ENCODE measurements at regions not wholly inside any gene's neighbourhood (a gene's known extent, or its start where the extent isn't known, plus 50 kb on each side); places are given as distances from the start of the nearest gene placed in this dataset.
"Not testable (repeated sequence)": the region's sequence is repeated elsewhere in the genome, so short reads cannot be mapped to it uniquely, and the experiment has no call there.

DNA sequence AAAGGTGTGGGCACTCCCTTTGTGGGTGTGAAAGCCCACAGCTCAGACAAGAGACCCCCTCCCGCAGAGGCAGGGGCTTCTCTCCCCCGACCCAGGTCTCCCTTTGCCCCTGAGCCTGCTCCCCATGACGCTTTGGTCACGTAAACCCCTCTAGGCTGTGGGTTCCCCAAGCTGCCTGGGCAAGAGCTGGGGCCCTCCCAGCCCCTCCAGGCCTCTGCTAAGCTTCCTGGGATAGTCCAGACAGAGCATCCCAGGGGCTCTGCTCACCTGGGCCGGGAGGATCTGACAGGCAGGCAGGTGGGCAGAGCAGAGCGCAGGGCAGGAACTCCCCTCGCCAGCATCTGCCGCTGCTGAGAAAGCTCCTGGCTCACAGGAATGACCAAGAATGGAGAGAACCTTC is 177.3 kb downstream of the BANP start:
- peak; percentile 13 for DNase-seq

GRCh38 chr16:88129133-88129532 is 177.9 kb downstream of the BANP start:
- intact Hi-C loops (cut with DNase I); ATAC-seq (ENCODE audit: poor library complexity); DNase-seq: not testable (repeated sequence)

More for the DNA sequence above, 177.3 kb downstream of the BANP start:
- ATAC-seq (ENCODE audit: poor library complexity), result no peak
- intact Hi-C loops (cut with DNase I), result no loop called here

- DNase-seq (peak; percentile 23), ATAC-seq (ENCODE audit: poor library complexity) (no peak)
- intact Hi-C loops (cut with DNase I), result no loop called here
Observed at GRCh38 chr16:88130016-88130415, 178.8 kb downstream of the BANP start.

- peak; percentile 33 for DNase-seq
- intact Hi-C loops (cut with DNase I), result no loop called here
Observed at GRCh38 chr16:88130681-88131080, 179.4 kb downstream of the BANP start.

GRCh38 chr16:88131256-88131655 is 180.0 kb downstream of the BANP start:
- ATAC-seq (ENCODE audit: poor library complexity), result no peak
- intact Hi-C loops (cut with DNase I), result no loop called here
- peak; percentile 20 for DNase-seq

More at GRCh38 chr16:88130681-88131080, 179.4 kb downstream of the BANP start:
- ATAC-seq (ENCODE audit: poor library complexity), result no peak

DNA sequence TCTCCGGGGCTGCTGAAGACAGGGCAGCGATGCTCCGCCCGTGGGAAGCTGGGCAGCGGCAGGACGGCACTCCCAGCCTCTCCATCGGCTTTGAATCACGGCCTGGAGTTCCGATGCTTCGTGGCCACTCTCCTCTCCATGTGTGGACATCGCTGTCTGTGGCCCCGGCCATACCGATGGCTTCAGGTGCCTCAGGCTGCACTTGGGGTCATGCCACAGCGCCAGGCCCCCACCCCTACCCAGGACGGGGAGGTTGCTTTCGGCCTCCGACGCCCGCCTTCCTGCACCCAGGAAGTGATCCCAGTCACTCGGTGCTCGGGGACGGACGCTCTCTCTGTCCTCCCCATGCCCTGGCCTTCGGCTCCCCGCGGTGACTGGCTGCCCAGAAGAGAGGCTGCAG is 180.7 kb downstream of the BANP start:
- DNase-seq, result peak; percentile 33
- intact Hi-C loops (cut with DNase I), result no loop called here
- ATAC-seq (ENCODE audit: poor library complexity), result no peak

DNA sequence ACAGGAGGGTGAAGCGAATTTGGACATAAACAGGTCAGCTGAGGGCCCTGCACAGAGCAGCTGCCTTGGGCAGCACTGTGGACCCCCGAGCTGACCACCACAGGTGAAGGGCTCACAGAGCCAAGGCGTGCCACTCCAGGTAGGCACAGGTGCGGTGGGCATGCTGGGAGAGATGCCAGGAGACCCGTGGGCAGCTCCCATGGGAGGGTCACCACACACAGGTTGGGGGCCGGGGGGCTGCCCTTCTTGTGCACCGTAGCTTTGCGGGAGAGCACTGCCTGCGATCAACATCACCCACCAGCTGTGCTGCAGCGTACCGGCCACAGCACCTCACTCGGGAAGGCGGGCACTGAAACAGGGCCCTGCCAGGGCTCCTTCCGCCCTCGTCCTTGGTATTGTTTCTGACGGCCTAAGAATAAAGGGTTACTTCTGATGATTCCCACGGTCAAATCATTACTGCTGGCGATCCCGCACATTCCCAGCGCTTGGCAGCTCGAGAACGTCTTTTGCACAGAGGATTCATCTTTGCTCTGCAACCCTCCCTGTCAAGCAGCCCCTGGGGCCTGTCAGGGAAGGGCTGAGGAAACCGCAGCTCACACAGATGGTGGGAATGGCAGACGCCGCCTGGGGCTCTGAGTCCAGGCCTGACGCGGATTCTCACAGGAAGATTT is 181.7 kb downstream of the BANP start:
- ATAC-seq (ENCODE audit: poor library complexity), result no peak

DNA sequence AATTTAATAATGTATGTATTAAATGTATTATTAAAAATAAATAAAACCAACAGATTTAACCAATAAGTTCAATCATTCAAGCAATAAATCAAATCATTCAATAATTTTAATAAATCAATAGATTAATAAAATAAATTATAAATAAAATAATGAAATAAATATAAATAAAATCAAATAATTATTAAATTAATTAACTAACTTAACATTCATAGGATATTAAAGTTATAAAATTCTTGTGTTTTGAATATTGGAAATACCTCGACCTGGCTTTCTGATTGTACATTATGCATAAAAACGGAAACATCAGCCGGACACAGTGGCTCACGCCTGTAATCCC is 182.2 kb downstream of the BANP start:
- no peak for DNase-seq
- no peak for ATAC-seq (ENCODE audit: poor library complexity)
- intact Hi-C loops (cut with DNase I), result no loop called here

More for the DNA sequence above, 181.7 kb downstream of the BANP start:
- DNase-seq, result peak; percentile 25
- intact Hi-C loops (cut with DNase I), result no loop called here

GRCh38 chr16:88134172-88134898 is 183.1 kb downstream of the BANP start:
- intact Hi-C loops (cut with DNase I); ATAC-seq (ENCODE audit: poor library complexity): not testable (repeated sequence)
- DNase-seq, result peak; percentile 24

DNA sequence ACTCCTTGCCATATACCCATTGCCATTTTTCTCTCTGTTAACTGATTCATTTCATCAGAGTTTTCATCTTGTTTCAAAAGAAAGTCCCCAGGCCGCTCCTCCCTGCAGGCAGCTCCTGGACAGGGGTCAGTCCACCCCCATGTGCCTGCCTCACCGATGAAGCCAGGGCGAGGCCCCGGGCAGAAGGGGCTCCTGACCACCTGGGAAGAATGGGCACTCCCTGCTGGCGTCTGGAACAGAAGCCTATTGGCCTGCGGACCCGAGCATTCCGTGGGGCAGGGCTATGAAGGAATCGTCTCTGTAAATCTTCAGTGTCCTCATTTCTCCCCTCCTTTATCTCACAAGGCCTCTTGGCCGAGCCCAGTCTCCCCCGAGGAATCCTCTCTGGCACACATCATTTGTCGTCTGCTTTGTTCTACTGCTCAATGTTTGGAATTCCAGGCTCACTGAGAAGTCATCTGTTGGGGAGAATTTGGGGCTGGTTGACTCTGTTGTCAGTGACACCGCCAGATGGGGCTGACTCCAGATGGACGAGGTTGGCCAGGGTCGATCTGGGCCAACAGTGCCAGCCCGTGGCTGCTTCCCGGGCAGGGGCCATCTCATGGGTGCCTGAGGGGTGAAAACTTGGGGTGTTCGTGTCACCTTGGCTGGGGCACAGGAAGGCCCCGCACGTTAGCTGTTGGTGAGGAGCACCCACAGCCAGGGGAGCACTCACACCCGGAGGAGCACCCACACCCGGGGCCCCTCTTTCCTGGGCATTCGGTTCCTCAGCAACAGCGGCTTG is 183.9 kb downstream of the BANP start:
- intact Hi-C loops (cut with DNase I), result not testable (repeated sequence)
- peak; percentile 33 for DNase-seq
- peak; percentile 74 for ATAC-seq (ENCODE audit: poor library complexity)

- DNase-seq, result peak; percentile 33
- ATAC-seq (ENCODE audit: poor library complexity), result peak; percentile 51
- intact Hi-C loops (cut with DNase I), result not testable (repeated sequence)
Observed at GRCh38 chr16:88136211-88136713, 185.0 kb downstream of the BANP start.

DNA sequence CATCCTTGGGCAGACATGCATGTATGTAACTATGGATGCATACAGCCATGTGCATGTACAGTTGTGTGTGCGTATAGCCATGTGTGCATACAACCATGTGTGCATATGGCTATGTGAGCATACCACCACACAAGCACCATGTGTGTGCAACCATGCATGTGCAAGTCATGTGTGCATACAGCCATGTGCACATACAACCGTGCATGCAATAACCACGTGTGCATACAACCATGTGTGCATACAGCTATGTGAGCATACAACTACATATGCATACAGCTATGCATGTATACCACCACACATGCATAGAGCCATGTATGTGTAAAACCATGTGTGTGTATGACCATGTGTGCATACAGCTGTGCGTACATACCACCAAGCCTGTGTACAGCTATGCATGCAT is 185.7 kb downstream of the BANP start:
- DNase-seq; ATAC-seq (ENCODE audit: poor library complexity); intact Hi-C loops (cut with DNase I): not testable (repeated sequence)

DNA sequence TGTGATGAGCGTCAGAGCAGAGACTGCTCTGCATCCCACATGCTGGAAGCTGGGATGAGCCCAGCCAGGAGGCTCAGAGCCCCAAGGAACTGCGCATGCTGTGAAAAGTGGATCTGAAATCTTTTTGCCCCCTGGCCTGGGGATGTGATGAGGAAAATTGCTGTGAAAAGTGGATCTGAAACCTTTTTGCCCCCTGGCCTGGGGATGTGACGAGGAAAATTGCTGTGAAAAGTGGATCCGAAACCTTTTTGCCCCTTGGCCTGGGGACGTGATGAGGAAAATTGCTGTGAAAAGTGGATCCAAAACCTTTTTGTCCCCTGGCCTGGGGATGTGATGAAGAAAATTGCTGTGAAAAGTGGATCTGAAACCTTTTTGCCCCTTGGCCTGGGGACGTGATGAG is 187.9 kb downstream of the BANP start:
- intact Hi-C loops (cut with DNase I); DNase-seq; ATAC-seq (ENCODE audit: poor library complexity): not testable (repeated sequence)

- peak; percentile 15 for DNase-seq
- intact Hi-C loops (cut with DNase I); ATAC-seq (ENCODE audit: poor library complexity): not testable (repeated sequence)
Observed at GRCh38 chr16:88140195-88140594, 189.0 kb downstream of the BANP start.

DNA sequence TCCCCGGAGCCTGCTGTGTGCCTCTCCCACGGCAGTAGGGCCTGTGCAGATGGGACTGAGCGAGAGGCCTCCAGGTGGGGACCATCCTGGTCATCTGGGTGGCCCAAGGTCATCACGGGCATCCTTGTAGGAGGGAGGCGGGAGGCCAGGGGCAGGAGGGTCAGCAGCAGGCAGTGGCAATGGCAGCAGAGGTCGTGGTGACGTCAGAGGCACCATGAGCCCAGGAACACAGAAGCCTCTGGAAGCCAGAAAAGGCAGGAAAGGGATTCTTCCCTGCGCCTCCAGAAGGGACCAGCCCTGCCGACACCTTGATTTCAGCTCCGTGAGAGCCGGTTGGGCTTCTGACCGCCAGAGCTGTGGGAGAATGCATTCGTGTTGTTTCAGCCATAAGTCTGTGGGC is 190.3 kb downstream of the BANP start:
- intact Hi-C loops (cut with DNase I), result no loop called here
- ATAC-seq (ENCODE audit: poor library complexity) (no peak), DNase-seq (peak; percentile 34)

DNA sequence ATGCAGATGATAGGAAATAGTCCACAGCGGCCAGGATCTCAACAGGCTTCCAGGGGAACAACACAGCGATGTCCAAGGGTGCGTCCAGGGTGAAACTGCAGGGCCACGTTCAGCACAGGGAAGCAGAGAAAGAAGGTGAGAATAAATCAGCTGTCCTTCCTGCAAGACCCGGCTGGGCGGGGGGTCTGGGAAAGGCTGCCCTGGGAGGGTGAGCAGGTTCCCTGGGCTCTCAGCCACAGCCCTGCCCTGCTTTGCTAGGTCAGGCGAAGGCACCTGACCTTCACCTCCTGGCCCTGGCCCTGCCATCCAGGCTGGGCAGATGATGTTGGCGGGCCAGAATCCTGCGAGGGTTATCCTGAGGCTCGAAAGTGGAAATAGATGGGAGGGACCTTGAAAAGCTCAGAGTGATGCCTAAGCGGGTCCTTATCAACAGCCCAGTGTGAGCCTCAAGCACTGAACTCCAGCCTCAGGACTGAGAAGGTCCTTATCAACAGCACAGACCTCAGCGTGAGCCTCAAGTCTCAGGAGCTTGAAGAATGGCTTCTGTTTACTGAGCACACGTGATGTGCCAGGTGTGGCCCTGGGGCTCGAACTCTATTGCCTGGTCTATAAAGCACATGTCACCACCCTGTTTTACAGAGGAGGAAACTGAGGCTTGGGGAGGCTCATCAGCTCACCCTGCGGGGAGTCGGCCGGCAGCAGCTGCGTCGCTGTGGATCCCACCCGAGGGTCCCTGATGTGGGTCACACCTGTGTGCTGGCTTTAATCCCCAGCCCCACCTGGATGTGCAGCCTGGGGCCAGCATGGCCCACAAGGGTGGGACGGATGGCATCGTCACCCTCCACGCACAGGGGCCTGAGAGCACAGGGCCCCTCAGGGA is 191.1 kb downstream of the BANP start:
- DNase-seq, result peak; percentile 16
- ATAC-seq (ENCODE audit: poor library complexity); intact Hi-C loops (cut with DNase I): not testable (repeated sequence)

GRCh38 chr16:88143122-88144027 is 192.1 kb downstream of the BANP start:
- intact Hi-C loops (cut with DNase I), result not testable (repeated sequence)
- DNase-seq, result peak; percentile 74
- peak; percentile 82 for ATAC-seq (ENCODE audit: poor library complexity)
